GM18502 (cell line): ENCODE measurements at regions not wholly inside any gene's neighbourhood (a gene's known extent, or its start where the extent isn't known, plus 50 kb on each side); places are given as distances from the start of the nearest gene placed in this dataset.
"Not testable (repeated sequence)": the region's sequence is repeated elsewhere in the genome, so short reads cannot be mapped to it uniquely, and the experiment has no call there.

Source experiments
- ATAC-seq: cut with Tn5 transposase; IDR thresholded peaks from one replicate; pipeline ENCODE4 v1.9.1; 2021; ENCODE audit warnings: mild to moderate bottlenecking; ENCODE audit not compliant: unreplicated experiment, poor library complexity

DNA sequence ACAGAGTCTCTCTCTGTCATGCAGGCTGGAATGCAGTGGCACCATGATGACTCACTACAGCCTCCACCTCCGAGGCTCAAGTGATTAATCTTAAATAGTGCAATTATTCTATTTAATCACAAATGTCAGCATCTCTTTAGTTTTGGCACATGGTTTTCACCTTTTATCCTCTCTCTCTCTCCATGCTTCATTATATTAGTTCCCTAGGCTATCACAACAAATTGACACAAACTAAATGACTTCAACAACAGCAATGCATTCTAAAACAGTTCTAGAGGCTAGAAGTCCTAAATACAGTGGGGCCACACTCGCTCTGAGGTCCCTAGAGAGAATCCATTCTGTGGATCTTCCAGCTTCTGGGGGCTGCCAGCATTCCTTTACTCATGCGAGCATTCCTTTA, 178.2 kb upstream of the ZNG1F start:
- ATAC-seq = not testable (repeated sequence)

DNA sequence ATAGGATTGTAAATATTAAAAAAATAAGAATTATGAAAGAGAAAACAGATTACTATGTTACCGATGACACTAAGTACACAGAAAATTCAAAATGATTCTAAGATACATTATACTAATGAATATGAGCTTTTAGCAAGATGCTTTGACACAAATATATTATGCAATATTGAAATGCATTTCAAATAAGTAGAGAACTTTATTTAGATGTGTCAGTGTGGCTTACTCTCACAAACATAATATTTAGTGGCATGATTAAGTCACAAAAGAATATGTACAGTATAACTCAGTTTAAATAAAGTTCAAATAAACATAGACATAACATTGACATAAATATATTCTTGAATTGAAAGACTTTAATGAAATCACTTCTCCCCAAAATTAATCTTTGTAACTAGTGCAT, 172.7 kb upstream of the ZNG1F start:
- not testable (repeated sequence) for ATAC-seq

DNA sequence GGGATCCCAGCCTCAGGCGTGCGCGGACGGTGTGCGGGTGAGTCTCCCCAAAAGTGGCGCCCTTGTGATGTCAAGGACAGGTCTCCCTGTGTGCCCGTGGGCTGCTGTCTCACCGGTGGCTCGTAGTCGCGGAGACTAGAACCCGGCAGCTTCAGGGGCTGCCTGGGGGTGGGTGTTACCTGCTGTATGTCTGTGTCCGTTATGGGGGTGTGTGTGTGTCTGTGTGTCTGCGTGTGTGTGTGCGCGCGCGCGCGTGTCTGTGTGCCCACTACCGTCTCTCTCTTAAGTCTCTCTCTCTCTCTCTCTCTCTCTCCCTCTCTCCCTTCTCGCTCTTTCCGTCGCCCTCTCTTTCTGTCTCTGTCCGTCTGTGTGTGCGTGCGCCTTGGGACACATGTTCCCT, 170.0 kb upstream of the ZNG1F start:
- peak; percentile 73 for ATAC-seq

DNA sequence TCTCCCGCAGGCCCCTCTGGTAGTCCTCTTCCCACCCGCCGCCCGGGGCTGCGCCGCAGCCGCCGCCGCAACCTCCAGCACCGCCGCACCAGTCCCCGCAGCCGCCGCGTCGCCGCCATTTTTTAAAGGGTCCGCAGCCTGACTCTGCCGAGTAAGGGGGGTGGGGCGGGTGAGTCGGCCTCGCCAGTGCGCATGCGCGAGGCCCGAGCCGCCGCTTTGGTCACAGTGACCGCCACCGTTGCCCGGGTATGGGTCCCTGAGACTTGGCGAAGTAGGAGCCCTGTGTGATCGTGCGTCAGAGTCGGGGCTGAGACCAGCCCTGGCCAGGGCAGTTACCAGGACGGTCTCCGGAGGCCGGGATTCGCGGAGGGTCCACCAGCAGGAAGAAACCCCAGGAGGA, 169.6 kb upstream of the ZNG1F start:
- not testable (repeated sequence) for ATAC-seq

DNA sequence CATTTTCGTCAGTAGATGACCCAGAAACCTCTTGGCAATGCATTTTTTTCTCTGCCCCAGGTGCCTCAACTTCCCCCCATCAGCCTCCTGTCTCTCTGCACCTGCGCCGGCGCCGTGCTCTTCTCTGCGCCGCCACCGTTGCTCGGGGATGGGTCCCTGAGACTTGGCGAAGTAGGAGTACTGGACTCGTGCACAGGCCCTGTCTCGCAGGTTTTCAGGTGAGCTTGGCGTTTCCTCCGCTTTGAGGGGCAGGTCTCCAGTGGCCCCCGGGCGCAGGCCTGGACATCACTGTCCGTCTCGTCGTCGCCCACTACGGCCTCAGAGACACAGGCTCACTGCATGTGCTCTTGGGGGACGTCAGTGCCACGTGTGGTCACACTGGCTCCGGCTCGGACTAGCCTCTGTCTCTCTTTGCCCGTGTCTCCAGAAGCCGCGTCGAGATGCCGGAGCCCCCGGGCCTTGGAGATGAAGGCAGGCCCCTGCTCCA, 168.8 kb upstream of the ZNG1F start:
- ATAC-seq = not testable (repeated sequence)

DNA sequence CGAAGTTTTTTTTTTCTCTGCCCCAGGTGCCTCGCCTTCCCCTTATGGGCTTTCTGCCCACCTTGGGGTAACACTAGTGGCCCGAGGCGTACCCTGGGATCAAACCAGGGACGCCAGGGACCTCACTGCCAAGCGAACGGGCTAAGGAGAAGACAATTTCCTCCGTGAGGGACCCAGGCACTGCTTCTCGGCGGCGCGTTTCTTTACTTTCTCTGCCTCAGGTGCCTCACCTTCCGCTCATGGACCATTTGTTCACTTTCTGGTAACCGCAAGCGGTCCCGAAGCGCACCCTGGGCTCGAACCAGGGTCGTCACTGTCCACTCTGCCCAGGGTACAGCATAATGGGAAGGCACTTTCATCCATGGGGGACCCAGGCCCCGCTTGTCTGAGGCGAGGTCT, 168.2 kb upstream of the ZNG1F start:
- ATAC-seq = not testable (repeated sequence)

DNA sequence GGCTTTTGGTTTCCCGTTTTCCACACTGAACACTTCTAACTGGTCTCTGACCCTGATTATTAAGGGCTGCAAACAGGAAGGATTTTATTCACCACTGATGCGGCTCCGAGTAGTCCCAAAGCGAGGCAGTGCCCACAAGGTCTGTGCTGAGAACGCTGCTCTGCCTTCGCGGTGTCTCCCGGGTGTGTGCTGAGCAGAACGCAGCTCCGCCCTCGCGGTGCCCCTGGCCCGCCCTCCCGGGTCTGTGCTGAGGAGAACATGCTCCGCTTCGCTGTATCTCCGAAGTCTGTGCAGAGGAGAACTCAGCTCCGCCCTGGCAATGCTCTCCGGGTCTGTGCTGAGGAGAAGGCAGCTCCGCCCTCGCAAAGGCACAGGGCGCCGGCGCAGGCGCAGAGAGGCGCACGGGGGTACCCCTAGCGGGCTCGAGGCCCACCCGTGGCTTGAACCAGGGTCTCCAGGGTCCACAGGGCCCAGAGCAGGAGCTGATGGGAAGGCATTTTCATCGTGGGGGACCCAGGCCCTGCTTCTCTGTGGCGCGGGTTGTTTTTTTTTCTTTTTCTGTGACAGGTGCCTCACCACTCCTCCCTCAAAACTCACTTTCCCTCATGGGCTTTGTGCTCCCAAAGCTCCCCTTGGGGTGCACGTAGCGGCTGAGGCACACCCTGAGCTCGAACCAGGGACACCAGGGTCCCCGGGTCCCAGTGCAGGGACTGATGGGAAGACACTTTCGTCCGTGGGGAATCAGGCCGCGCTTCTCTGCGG, 167.7 kb upstream of the ZNG1F start:
- not testable (repeated sequence) for ATAC-seq

DNA sequence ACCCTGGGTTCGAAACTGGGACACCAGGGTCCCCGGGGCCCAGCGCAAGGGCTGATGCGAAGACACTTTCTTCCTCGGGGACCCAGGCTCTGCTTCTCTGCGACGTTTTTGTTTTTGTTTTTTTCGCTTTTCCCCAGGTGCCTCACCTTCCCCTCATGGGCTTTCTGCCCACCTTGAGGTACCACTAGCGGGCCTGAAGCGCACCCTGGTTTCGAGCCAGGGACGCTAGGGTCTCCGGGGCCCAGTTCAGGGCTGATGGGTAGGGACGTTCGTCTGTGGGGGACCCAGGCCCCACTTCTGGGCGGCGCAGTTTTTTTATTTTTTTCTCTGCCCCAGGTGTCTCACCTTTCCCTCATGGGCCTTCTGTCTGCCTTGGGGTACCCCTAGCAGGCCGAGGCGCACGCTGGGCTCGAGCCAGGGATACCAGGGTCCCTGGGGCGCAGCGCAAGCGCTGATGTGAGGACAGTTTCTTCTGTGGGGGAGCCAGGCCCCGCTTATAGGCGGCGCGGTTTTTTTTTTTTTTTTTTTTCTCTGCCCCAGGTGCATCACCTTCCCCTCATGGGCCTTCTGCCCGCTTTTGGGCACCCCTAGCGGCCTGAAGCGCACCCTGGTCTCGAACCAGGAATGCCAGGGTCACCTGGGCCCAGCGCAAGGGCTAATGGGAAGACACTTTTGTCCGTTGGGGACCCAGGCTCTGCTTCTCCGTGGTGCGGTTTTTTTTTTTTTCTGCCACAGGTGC, 166.8 kb upstream of the ZNG1F start:
- ATAC-seq = not testable (repeated sequence)

DNA sequence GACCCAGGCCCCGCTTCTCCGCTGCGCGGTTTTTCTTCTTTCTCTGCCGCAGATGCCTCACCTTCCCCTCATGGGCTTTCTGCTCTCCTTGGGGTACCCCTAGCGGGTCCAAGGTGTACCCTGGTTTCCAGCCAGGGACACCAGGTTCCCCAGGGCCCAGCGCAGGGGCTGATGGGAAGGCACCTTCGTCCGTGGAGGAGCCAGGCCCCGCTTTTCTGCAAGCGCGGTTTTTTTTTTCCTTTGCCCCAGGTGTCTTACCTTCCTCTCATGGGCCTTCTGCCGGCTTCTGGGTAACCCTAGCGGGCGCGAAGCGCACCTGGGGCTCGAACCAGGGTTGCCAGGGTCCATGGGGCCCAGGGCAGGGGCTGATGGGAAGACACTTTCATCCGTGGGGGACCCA, 165.9 kb upstream of the ZNG1F start:
- ATAC-seq = not testable (repeated sequence)

DNA sequence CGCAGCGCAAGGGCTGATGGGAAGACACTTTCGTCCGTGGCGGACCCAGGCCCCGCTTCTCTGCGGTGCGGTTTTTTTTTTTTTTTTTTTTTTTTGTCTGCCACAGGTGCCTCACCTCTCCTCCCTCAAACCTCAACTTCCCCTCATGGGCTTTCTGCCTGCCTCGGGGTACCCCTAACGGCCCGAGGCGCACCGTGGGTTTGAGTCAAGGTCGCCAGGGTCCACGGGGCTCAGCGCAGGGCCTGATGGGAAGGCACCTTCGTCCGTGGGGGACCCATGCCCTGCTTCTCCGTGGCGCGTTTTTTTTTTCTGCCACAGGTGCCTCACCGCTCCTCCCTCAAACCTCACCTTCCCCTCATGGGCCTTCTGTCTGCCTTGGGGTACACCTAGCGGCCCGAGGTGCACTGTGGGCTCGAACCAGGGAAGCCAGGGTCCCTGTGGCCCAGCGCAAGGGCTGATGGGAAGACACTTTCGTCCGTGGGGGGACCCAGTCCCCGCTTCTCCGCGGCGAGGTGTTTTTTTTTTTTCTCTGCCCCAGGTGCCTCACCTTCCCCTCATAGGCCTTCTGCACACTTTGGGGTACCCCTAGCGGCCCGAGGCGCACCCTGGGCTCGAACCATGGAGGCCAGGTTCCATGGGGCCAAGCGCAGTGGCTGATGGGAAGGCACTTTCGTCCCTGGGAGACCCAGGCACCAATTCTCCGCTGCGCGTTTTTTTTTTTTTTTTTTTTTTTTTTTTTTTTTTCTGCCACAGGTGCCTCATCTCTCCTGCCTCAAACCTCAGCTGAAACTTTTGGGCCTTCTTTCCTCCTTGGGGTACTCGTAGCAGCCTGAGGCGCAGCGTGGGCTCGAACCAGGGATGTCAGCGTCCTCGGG, 165.2 kb upstream of the ZNG1F start:
- ATAC-seq = not testable (repeated sequence)

DNA sequence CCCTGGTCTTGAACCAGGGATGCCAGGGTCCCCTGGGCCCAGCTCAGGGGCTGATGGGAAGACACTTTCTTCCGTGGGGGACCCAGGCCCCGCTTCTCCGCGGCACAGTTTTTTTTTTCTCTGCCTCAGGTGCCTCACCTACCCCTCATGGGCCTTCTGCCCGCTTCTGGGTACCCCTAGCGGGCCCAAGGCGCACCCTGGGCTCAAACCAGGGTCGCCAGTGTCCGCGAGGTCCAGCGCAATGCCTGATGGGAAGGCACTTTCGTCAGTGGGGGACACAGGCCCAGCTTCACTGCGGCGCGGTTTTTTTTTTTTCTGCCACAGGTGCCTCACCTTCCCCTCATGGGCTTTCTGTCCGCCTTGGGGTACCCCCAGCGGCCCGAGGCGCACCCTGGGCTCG, 163.9 kb upstream of the ZNG1F start:
- ATAC-seq = not testable (repeated sequence)

DNA sequence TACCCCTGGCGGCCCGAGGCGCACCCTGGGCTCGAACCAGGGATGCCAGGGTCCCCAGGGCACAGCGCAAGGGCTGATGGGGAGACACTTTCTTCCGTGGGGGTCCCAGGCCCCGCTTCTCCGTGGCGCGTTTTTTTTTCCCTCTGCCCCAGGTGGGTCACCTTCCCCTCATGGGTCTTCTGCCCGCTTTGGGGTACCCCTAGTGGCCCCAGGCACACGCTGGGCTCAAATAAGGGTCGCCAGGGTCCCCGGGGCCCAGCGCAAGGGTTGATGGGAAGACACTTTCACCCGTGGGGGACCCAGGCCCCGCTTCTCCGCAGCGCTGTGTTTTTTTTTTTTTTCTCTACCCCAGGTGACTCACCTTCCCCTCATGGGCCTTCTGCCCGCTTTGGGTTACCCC, 163.3 kb upstream of the ZNG1F start:
- not testable (repeated sequence) for ATAC-seq

DNA sequence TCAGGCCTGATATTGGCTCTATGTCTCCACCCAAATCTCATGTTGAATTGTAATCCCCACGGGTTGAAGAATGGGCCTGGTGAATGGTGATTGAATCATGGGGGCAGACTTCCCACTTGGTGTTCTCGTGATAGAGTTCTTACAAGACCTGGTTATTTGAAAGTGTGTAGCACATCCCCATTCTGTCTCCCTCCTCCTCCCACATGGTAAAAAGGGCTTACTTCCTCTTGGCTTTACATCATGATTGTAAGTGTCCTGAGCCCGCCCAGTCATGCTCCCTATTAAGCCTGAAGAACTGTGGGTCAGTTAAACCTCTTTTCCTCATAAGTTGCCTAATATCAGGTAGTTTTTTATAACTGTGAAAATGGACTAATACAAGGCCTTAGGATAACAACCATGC, 158.8 kb upstream of the ZNG1F start:
- ATAC-seq = not testable (repeated sequence)

DNA sequence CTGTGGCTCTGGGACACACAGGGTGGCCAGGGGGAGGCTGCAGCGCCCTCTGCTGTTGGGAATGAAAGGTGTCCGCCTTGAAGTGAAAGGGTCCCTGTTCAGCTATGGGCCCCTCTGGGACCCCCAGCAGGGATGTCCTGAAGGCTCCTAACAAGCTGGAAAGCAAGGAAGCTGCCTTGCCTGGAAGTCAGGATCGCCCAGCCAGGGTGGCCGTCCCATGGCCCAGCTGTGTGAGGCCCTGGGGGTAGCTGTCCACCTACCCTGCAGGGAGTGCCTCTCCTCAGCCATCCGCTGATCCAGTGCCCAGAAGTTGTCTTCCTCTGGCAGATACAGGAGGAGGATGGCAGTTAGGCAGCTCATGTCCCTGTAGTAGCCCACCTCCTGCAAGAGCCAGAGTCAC, 143.4 kb upstream of the ZNG1F start:
- not testable (repeated sequence) for ATAC-seq

DNA sequence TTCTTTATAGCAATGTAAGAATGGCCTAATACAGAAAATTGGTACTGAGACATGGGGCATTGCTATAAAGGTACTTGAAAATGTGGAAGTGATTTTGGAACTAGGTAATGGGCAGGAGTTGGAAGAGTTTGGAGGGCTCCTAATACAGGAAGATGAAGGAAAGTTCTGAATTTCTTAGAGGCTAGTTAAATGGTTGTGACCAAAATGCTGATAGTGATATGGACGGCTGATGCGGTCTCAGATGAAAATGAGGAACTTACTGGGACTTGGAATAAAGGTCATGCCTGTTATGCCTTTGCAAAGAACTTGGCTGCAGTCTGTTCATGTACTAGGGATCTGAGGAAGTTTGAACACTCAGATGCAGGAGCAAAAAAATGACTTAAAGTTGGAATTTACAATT, 132.2 kb upstream of the ZNG1F start:
- ATAC-seq = not testable (repeated sequence)

DNA sequence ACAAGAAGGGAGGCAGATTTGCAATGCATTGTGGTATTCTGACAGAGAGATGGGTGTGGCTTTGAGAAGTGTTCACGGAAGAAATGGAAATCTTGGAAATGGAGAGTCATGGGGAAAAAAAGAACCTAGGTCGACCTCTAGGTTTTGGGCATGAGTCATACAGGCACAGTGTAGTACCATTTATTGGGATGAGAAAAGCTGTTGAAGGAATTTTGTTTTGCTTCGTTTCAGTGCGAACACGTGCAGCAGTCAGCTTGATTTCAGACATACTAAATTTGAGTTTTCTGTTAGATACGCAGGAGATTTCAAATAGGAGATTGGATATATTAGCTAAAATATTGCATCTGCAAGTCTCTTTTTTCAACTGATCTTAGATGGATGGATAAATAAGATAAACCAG, 119.8 kb upstream of the ZNG1F start:
- not testable (repeated sequence) for ATAC-seq

DNA sequence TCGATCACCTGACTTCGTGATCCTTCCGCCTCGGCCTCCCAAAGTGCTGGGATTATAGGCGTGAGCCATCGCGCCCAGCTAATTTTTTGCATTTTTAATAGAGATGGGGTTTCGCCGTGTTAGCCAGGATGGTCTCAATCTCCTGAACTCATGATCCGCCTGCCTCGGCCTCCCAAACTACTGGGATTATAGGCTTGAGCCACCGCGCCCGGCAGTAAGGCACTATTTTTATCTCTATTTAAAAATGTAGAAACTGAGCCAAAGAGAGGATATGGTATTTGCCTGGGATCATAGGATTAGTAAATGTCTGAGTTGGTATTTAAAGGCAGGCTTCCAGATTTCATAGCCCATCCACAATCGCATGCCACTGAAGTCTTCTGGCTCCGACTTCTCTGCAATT, 96.6 kb upstream of the ZNG1F start:
- ATAC-seq = not testable (repeated sequence)

DNA sequence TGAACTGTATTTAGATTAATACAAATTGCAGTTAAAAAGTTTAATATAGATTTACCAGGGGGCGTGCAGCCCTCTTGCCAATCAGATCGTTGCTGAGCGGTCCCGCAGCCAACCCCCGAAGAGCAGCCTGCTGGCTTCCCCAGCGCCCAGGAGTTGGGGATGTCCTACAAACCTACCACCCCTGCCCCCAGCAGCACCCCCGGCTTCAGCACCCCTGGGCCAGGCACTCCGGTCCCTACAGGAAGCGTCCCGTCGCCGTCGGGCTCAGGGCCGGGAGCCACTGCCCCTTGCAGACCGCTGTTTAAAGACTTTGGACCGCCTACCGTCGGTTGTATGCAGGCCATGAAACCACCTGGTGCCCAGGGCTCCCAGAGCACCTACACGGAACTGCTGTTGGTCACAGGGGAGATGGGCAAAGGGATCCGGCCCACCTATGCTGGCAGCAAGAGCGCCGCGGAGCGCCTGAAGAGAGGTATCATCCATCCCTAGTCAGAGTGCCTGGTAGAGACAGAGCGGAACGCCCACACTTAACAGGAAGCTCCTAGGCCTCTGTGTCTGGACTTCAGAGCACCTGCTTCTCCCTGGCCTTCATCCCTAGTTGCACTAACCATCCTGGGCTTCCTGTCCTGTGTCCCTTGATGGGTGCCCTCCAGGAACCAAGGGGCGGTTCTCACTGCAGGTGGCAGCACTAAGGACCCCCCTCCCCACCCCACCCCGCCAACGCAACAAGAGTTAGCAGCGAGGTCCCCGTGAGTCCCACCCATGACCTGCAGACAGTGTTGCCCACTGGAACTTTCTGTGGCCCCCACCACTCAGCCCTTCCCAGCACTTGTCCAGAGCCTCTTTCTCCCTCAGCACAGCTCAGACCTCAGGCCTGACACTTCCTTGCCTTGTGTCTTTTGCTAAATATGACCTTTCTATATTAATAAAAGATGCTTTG, 91.5 kb upstream of the ZNG1F start:
- peak; percentile 49 for ATAC-seq

DNA sequence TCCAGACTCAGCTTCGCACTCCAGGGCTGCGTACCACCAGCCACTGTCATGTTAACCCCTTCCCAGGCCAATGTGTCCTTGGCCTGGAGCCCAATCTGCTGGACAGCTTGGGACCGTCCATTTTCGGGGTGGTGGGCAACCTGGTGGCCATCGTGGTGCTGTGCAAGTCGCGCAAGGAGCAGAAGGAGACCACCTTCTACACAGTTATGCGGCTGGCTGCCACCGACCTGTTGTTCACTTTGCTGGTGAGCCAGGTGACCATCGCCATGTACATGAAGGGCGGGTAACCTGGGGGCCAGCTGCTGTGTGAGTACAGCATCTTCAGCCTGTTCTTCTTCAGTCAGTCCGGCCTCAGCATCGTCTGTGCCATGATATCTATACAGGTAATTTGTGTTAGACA, 90.3 kb upstream of the ZNG1F start:
- not testable (repeated sequence) for ATAC-seq
